PC-9 (cell line): ENCODE measurements at regions not wholly inside any gene's neighbourhood (a gene's known extent, or its start where the extent isn't known, plus 50 kb on each side); places are given as distances from the start of the nearest gene placed in this dataset.

Experiments used
- CTCF ChIP-seq: fragments of 200-600 bp; sonication (generic); conservative IDR thresholded peaks from 2 replicates; pipeline ENCODE4 v1.6.1; 2017; ENCODE audit warnings: mixed run types, antibody characterized with exemption, mild to moderate bottlenecking, moderate library complexity
- EZH2 ChIP-seq: fragments of 200-600 bp; sonication (generic); IDR thresholded peaks from 2 replicates; pipeline ENCODE4 v1.8.0; 2017; ENCODE audit warnings: antibody characterized with exemption, low read depth

- TF ChIP-seq CTCF, result no peak
- no peak for TF ChIP-seq EZH2
Observed at GRCh38 chr18:54710900-54711281, 117.4 kb upstream of the RAB27B start.
